Activated naive CD4-positive, alpha-beta T cell treated with anti-CD3 and anti-CD28 coated beads for 36 hours (primary cell): ENCODE measurements at regions not wholly inside any gene's neighbourhood (a gene's known extent, or its start where the extent isn't known, plus 50 kb on each side); places are given as distances from the start of the nearest gene placed in this dataset.

ENCODE experiments used
- CTCF ChIA-PET: fragments of 350-600 bp; sonication (Branson Sonifier 250); formaldehyde crosslinking; loops from one replicate; lab custom pipeline; 2021; ENCODE audit warnings: antibody characterized with exemption; lab: Charles Lee
- DNase-seq: peaks from one replicate; pipeline ENCODE4 v3.0.0-alpha.2; 2020
- H3K27ac Mint-ChIP-seq: one replicate; pipeline ENCODE4 v1.8.0; 2021; ENCODE audit warnings: mild to moderate bottlenecking, mixed read lengths
- H3K27me3 Mint-ChIP-seq: one replicate; pipeline ENCODE4 v1.8.0; 2021; ENCODE audit warnings: low read depth, mixed read lengths
- H3K36me3 Mint-ChIP-seq: one replicate; pipeline ENCODE4 v1.8.0; 2021; ENCODE audit warnings: low read depth, mixed read lengths
- H3K4me1 Mint-ChIP-seq: one replicate; pipeline ENCODE4 v1.8.0; 2021; ENCODE audit warnings: low read depth, mixed read lengths
- H3K4me3 Mint-ChIP-seq: one replicate; pipeline ENCODE4 v1.8.0; 2021; ENCODE audit warnings: mild to moderate bottlenecking, moderate library complexity, mixed read lengths
- H3K9me3 Mint-ChIP-seq: one replicate; pipeline ENCODE4 v1.8.0; 2021; ENCODE audit warnings: mixed read lengths
- intact Hi-C: fragments of 100-400 bp; cut with micrococcal nuclease; formaldehyde crosslinking; loops from one replicate; pipeline ENCODE4 v1.15.1; 2023

DNA sequence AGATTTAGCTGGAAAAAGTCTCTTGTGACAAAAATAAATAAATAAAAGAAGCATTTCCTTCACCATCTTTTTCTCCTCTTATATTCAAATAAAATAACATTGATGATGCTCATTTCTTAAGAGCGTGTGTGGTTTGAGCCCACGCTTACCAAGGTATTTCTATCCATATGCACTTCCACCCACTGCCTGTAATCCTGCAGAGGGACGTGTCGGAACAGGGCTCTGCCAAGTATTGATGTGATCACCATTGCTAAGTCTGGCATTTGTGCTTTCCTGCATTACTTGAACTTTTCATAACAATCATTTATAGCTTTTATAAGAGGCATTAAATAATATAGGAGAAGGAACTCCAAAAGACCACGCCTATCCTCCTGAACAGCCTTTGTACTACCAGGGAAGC is 107.6 kb downstream of the SHANK2 start:
- no peaks in the 10 kb centered on the region for H3K27me3 Mint-ChIP-seq
- no peak overlapping the region for H3K27ac Mint-ChIP-seq
- DNase-seq = no peak
- no peaks in the 10 kb centered on the region for H3K9me3 Mint-ChIP-seq
- no peaks in the 10 kb centered on the region for H3K4me1 Mint-ChIP-seq
- H3K36me3 Mint-ChIP-seq = no peaks in the 10 kb centered on the region
- intact Hi-C loops = no loop called here
- no peak overlapping the region for H3K4me3 Mint-ChIP-seq
- CTCF ChIA-PET = no interaction called here

DNA sequence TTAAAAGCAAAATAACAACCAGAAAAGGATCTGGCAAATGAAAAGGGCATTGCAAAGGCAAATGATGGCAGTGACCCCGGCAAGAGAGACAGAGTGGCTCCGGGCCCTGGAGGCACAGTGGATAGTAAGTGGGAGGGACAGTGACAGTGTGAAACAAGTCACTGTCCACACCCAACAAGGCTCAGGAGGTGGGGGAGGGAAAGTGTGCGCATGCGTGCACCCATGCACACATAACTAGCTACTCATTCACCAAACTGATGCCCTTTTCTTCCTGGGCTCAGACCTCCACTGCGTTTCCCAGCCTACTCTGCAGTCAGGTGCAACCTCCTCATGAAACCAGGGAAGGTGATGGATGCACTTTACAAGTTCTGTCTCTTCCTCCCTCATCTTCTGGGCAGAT is 108.4 kb downstream of the SHANK2 start:
- no peak for DNase-seq
- H3K27me3 Mint-ChIP-seq = no peaks in the 10 kb centered on the region
- intact Hi-C loops = no loop called here
- CTCF ChIA-PET = interaction anchor here (0.5 kb wide), 1 partner anchor 536 kb away, joined by 3 read pairs; no protein-coding TSS in a partner anchor
- H3K27ac Mint-ChIP-seq = no peak overlapping the region
- no peak overlapping the region for H3K4me3 Mint-ChIP-seq
- no peaks in the 10 kb centered on the region for H3K36me3 Mint-ChIP-seq
- H3K4me1 Mint-ChIP-seq = no peaks in the 10 kb centered on the region
- no peaks in the 10 kb centered on the region for H3K9me3 Mint-ChIP-seq

DNA sequence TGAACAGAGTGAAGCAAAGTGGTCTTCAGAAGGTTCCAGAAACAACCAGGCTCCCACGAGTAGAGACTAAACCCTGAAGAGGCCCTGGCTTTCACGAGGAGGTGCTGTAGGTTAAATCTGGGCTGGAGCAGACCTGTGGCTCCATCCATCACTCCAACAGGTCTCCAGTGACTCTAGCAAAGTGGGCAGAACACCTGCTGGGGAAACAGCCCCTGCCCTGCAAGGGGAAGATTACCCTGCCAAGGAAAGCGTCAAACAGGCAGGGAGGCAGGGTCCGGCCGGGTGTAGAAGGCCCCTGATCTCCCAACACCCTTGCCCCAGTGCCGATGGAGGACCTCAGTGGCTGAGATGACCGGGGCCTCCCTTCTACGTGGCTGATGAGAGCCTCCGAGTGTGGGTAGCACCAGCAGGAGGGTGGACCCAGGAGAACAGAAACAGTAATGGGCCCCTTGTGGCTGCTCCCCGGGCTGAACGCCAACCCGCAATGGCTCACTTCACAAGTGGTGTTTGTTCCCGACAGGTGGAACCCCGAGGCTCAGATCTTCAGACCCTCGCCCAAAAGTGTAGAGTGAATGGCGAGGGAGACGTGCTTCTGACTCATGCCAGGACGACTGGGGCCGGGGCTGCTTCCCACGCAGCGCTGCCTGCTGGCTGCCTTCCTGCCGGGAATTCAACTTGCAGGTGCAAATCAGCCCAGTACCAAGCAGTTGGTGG is 112.0 kb downstream of the SHANK2 start:
- no peak for DNase-seq
- Mint-ChIP-seq H3K27ac (no peak overlapping the region), H3K4me1 (no peaks in the 10 kb centered on the region), H3K9me3 (no peaks in the 10 kb centered on the region), H3K36me3 (no peaks in the 10 kb centered on the region), H3K27me3 (no peaks in the 10 kb centered on the region), H3K4me3 (no peak overlapping the region)
- intact Hi-C loops = no loop called here
- CTCF ChIA-PET = no interaction called here

DNA sequence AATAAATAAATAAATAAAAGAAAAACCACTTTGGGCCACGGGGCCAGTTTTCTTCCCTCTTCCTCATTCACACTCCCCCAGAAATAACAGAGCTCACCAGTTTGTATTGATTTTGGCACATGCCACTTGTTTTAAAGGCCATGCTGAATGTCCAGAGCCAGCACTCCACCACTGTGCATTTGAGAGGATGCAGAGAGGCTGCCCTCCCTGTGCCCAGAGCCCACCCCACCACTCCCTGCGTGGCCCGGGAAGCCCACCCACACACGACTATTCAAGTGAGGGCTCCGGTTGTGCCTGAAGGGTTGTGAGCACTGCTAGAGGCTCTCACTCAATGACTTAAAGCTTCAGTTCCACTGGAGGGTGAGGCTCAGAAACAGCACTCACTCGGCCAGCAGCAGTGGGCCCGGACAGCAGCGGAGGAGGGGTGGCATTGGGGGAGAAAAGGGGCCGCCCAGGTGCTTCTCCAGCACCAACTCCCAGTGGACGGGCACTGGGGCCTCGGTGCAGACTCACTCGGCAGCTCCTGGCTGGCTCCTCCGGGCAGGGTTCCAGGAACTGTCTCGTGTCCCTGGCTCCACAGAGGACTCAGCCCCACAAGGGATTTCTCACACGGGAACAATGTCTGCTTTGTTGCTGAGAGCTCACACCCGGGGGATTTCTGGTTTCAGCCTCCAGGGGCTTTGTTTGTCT is 112.7 kb downstream of the SHANK2 start:
- H3K9me3 Mint-ChIP-seq = no peaks in the 10 kb centered on the region
- intact Hi-C loops = no loop called here
- no peaks in the 10 kb centered on the region for H3K4me1 Mint-ChIP-seq
- no peaks in the 10 kb centered on the region for H3K36me3 Mint-ChIP-seq
- no peak overlapping the region for H3K4me3 Mint-ChIP-seq
- H3K27ac Mint-ChIP-seq = no peak overlapping the region
- CTCF ChIA-PET = no interaction called here
- no peaks in the 10 kb centered on the region for H3K27me3 Mint-ChIP-seq
- no peak for DNase-seq

DNA sequence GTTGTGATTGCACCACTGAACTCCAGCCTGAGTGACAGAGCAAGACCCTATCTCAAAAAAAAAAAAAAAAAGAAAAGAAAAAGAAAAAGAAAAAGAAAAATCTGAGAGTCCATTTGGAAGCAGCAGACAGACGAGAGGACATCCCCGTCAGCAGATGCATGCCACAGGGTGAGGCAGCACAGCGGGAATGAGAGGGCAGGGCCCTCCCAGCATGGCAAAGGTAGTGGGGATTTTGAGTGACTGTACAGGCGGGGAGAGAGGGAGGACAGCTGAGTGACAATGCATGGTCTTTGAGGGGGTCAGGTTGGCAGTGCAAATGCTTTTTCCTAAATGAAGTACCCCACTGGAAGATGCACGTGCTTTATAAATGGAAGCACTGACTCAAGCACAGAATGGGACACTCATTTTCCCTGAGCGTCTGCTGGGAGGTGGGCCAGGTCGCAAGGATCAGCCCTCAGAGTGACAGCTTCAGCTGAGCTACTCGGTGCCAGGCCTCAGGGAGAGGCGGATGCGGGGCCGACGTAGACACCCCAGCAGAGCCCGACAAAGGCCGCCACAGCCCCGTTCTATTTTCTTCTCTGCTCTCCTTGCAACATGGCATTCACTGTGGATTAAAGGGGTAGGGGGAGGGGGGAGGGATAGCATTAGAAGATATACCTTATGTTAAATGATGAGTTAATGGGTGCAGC is 113.5 kb downstream of the SHANK2 start:
- intact Hi-C loops = no loop called here
- DNase-seq = no peak
- H3K4me3 Mint-ChIP-seq = no peak overlapping the region
- CTCF ChIA-PET = no interaction called here
- H3K4me1 Mint-ChIP-seq = no peaks in the 10 kb centered on the region
- no peak overlapping the region for H3K27ac Mint-ChIP-seq
- no peaks in the 10 kb centered on the region for H3K27me3 Mint-ChIP-seq
- H3K36me3 Mint-ChIP-seq = no peaks in the 10 kb centered on the region
- no peaks in the 10 kb centered on the region for H3K9me3 Mint-ChIP-seq

DNA sequence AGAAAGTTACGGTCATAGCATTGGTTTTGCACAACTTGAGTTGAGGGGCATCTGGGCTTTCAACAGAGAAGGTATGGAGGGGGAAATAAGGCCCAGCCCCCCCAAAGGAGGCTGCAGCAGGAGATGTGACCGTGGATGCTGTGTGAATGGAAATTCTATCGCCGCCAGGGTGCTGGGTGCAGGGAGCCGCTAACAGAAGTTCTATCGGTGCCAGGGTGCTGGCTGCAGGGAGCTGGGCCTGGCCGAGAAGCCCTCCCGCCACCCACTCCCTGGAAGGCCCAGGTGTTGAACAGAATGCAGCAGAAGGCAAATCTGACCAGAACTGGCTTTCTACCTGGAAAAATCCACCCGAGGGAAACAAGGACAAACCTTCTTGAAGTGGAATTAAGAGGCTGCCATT is 115.0 kb downstream of the SHANK2 start:
- H3K4me3 Mint-ChIP-seq = no peak overlapping the region
- CTCF ChIA-PET = no interaction called here
- H3K36me3 Mint-ChIP-seq = no peaks in the 10 kb centered on the region
- H3K27me3 Mint-ChIP-seq = no peaks in the 10 kb centered on the region
- intact Hi-C loops = no loop called here
- no peak overlapping the region for H3K27ac Mint-ChIP-seq
- no peak for DNase-seq
- no peaks in the 10 kb centered on the region for H3K9me3 Mint-ChIP-seq
- no peaks in the 10 kb centered on the region for H3K4me1 Mint-ChIP-seq

DNA sequence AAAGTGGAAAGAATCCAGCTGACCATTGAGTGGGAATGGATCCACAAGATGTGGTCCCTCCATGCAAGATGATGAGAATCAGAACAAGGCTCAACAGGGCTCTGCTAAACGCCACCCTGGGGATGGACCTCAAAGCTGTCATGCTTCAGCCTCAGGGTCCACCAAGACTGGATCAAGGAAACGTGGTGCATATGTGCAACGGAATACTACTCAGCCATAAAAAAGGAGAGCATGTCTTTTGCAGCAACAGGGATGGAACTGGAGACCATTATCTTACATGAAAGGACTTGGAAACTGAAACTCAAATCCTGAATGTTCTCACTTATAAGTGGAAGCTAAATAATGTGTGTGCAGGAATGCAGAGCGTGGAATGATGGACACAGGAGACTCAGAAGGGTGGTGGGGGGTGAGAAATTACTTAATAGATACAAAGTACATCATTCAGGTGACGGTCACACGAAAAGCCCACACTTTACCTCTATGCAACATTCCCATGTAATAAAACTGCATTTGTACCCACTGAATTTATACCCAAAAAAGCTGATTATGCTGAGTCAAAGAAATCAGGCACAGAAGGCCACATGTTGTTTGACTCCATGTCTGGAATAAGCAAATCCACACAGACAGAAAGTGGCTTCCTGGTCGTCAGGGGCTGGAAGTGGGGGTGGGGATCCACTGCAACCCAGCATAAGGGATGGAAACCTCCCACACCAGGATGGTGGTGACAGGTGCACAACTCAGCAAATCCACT is 116.1 kb downstream of the SHANK2 start:
- intact Hi-C loops = no loop called here
- Mint-ChIP-seq H3K27ac (no peak overlapping the region), H3K36me3 (no peaks in the 10 kb centered on the region), H3K27me3 (no peaks in the 10 kb centered on the region), H3K9me3 (no peaks in the 10 kb centered on the region), H3K4me1 (no peaks in the 10 kb centered on the region), H3K4me3 (no peak overlapping the region)
- DNase-seq = no peak
- CTCF ChIA-PET = no interaction called here

DNA sequence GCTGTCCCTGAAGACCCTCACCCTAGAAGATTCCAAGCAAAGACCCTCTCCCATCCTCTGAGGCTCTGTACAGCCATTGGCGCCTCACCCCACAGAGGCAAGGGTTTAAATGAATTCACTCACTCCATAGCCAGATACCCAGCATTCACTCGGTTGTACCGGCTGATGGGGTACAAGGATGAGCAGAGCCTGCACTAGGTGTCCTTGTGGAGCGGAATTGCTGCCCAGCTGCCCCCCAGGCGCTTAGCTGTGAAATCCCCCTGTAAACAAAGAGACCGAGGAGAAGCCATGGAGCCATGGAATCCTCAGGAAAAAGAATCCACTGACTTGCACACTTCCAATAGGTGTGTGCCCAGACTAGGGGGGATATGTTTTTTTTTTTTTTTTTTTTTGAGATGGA is 117.3 kb downstream of the SHANK2 start:
- H3K4me1 Mint-ChIP-seq = no peaks in the 10 kb centered on the region
- intact Hi-C loops = no loop called here
- no peaks in the 10 kb centered on the region for H3K36me3 Mint-ChIP-seq
- no peaks in the 10 kb centered on the region for H3K9me3 Mint-ChIP-seq
- no peaks in the 10 kb centered on the region for H3K27me3 Mint-ChIP-seq
- no peak for DNase-seq
- CTCF ChIA-PET = no interaction called here
- no peak overlapping the region for H3K4me3 Mint-ChIP-seq
- no peak overlapping the region for H3K27ac Mint-ChIP-seq

DNA sequence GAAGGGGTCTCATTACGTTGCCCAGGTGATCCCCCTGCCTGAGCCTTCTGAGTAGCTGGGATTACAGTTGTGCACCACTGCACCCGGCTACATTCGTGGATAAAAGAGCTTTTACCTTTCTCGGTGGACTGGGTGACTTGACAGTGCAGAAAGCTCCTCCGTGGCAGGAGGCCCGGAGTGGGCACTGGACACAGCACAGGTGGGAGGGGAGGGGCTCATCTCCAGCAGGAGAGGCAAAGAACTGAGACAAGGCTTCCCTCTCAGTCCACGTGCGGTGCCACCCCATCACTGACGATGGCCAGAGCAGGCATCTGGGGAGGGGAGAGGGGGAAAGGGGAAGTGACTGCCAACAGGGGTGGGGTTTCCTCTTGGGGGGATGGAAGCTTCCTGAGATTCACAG is 118.4 kb downstream of the SHANK2 start:
- no peaks in the 10 kb centered on the region for H3K9me3 Mint-ChIP-seq
- no peaks in the 10 kb centered on the region for H3K27me3 Mint-ChIP-seq
- no peaks in the 10 kb centered on the region for H3K4me1 Mint-ChIP-seq
- no peak overlapping the region for H3K27ac Mint-ChIP-seq
- DNase-seq = no peak
- H3K36me3 Mint-ChIP-seq = no peaks in the 10 kb centered on the region
- no peak overlapping the region for H3K4me3 Mint-ChIP-seq
- CTCF ChIA-PET = no interaction called here
- intact Hi-C loops = no loop called here

DNA sequence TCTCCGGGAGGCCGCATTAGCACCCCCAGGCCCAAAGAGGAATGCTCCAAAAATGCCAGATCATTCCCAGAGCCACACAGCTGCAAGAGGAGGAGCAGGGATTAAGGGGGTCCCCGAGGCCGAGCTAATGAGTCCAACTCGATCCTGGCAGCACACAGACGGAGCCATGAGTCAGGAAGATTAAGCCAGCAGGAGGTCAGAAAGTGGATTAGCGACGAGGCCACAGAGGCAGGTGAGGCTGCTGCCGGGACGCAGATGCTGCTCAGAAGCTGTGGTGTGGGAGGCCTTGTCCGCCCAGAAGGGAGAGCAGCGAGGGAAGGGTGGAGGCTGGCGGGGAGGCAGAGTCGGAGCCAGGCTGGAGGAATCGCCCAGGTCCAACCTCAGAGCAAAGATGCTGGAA is 120.5 kb downstream of the SHANK2 start:
- Mint-ChIP-seq H3K4me3 (no peak overlapping the region), H3K36me3 (no peaks in the 10 kb centered on the region), H3K27ac (no peak overlapping the region), H3K4me1 (no peaks in the 10 kb centered on the region), H3K27me3 (no peaks in the 10 kb centered on the region), H3K9me3 (no peaks in the 10 kb centered on the region)
- intact Hi-C loops = no loop called here
- CTCF ChIA-PET = no interaction called here
- no peak for DNase-seq

DNA sequence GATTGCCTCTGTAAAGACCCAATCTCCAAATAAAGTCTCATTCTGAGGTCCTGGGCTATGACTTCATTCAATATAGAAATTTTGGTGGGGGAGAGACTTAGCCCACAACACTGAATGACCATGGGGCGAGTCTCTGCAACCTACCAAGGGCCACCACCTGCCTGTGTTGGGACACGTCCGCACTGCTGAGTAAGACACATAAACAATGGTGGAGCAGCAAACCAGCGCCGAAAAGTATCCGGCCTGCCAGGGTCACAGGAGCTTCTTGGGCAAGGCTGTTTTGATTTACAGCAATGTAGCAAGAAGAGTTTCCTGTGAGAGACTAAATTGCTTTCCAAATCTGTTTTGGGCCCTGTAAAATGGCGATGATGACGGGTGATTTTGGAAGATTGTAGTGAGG is 122.3 kb downstream of the SHANK2 start:
- H3K27ac Mint-ChIP-seq = no peak overlapping the region
- H3K9me3 Mint-ChIP-seq = no peaks in the 10 kb centered on the region
- no peak overlapping the region for H3K4me3 Mint-ChIP-seq
- H3K36me3 Mint-ChIP-seq = no peaks in the 10 kb centered on the region
- no peaks in the 10 kb centered on the region for H3K4me1 Mint-ChIP-seq
- CTCF ChIA-PET = no interaction called here
- H3K27me3 Mint-ChIP-seq = no peaks in the 10 kb centered on the region
- no peak for DNase-seq
- intact Hi-C loops = no loop called here

DNA sequence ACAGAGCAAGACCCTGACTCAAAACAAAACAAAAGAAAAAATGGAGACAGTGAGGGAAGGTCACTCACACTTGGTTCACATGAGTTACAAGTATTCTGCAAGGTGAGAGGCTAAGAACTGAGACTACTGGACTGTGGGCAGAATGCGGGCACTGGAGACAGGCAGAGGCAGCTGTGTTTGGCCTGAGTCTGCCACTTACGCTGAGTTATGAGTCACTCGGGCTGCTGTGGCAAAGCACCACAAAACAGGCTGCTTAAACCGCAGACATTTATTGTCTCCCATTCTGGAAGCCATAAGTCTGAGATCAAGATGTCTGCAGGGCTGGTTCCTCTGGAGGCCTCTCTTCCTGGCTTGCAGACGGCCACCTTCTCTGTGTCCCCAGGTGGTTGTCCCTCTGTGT is 122.8 kb downstream of the SHANK2 start:
- Mint-ChIP-seq H3K27me3 (no peaks in the 10 kb centered on the region), H3K9me3 (no peaks in the 10 kb centered on the region), H3K4me3 (no peak overlapping the region), H3K4me1 (no peaks in the 10 kb centered on the region), H3K36me3 (no peaks in the 10 kb centered on the region), H3K27ac (no peak overlapping the region)
- DNase-seq = no peak
- intact Hi-C loops = no loop called here
- CTCF ChIA-PET = no interaction called here
